ENCODE measurements at regions not wholly inside any gene's neighbourhood (a gene's known extent, or its start where the extent isn't known, plus 50 kb on each side); places are given as distances from the start of the nearest gene placed in this dataset.

GRCh38 chr2:95761556-95761955 lies 169.8 kb downstream of the TRIM43 start:
- Histone ChIP-seq H2AFZ (ENCODE audit: low read length) (no peak overlapping the region), H3K4me1 (replicated peaks in 1 of 4; ENCODE audit: control insufficient read depth in 3 of 4, insufficient read depth in 4 of 4, low read length in 3 of 4) (no peaks in the 10 kb centered on the region), H4K5ac (ENCODE audit: insufficient read length, low read depth, low read length) (no peak overlapping the region), H3K9ac (replicated peaks in 1 of 4; ENCODE audit: extremely low read depth in 1 of 4, low read depth in 3 of 4, low read length in 3 of 4) (no peak overlapping the region), H3K23ac (ENCODE audit: insufficient read length) (no peak overlapping the region), H3K4ac (replicated peaks; ENCODE audit: insufficient read length, low read depth, low read length) (no peak overlapping the region), H3K14ac (ENCODE audit: insufficient read length) (no peak overlapping the region), H2BK15ac (ENCODE audit: low read length) (no peak overlapping the region), H3K4me3 (ENCODE audit: extremely low read depth in 1 of 4, insufficient read depth in 2 of 4, low read depth in 3 of 4, low read length in 4 of 4) (no peak overlapping the region), H3K79me1 (ENCODE audit: low read depth, low read length) (no peaks in the 10 kb centered on the region), H3K4me2 (ENCODE audit: insufficient read depth in 1 of 2, low read depth in 2 of 2, low read length in 2 of 2) (no peak overlapping the region), H3K79me2 (ENCODE audit: control insufficient read depth in 1 of 2, insufficient read depth in 2 of 2, low read length in 2 of 2) (no peaks in the 10 kb centered on the region), H2BK12ac (ENCODE audit: low read depth, low read length) (no peak overlapping the region), H3K27ac (ENCODE audit: low read depth, low read length) (no peak overlapping the region), H3K56ac (replicated peaks; ENCODE audit: insufficient read length, low read depth, low read length) (no peak overlapping the region), H3K9me3 (ENCODE audit: insufficient read depth in 2 of 2, low read depth in 1 of 2, low read length in 1 of 2) (peaks cover 32 to 83% of the 10 kb centered on the region in 2 experiments; a peak in 3 of 4 replicates), H3K27me3 (replicated peaks in 1 of 4; ENCODE audit: control insufficient read depth in 3 of 4, extremely low read depth in 1 of 4, insufficient read depth in 3 of 4, low read length in 3 of 4) (no peaks in the 10 kb centered on the region), H2BK5ac (ENCODE audit: low read depth, low read length) (no peak overlapping the region), H2AK5ac (ENCODE audit: low read depth, low read length) (no peak overlapping the region), H2BK120ac (replicated peaks; ENCODE audit: low read depth, low read length) (no peak overlapping the region), H3K18ac (ENCODE audit: extremely low read depth, low read length) (no peak overlapping the region), H2BK20ac (ENCODE audit: low read length) (no peak overlapping the region), H3K36me3 (ENCODE audit: control insufficient read depth in 2 of 4, insufficient read depth in 4 of 4, low read length in 3 of 4) (no peaks in the 10 kb centered on the region), H3K23me2 (ENCODE audit: low read depth, low read length) (peaks cover 10% of the 10 kb centered on the region; the same call in 1 of the 2 replicates), H4K91ac (replicated peaks; ENCODE audit: insufficient read length, low read length) (no peak overlapping the region), H4K8ac (ENCODE audit: extremely low read depth, insufficient read depth, low read length) (no peak overlapping the region), H4K20me1 (replicated peaks in 1 of 2; ENCODE audit: control insufficient read depth in 1 of 2, insufficient read depth in 2 of 2, low read length in 2 of 2) (peaks cover 0 to 4% of the 10 kb centered on the region in 2 experiments)
- FAIRE-seq (no peak), DNase-seq (ENCODE audit: low read depth in 1 of 2, low spot score in 2 of 2) (no peak)
- ChIA-PET CTCF (ENCODE audit: partially characterized antibody) (no interaction called here), POLR2A (ENCODE audit: partially characterized antibody) (no interaction called here)
- TF ChIP-seq RFX5 (IDR thresholded peaks at IDR 0.05; ENCODE audit: borderline replicate concordance, low read depth, low read length) (no peak), KDM1A (IDR thresholded peaks at IDR 0.05; ENCODE audit: borderline replicate concordance, low read length) (no peak), GABPA (IDR thresholded peaks at IDR 0.05; ENCODE audit: borderline replicate concordance, insufficient read depth, low read length) (no peak), CBX8 (IDR thresholded peaks at IDR 0.05; ENCODE audit: borderline replicate concordance, low read depth, low read length) (no peak), ATF2 (IDR thresholded peaks at IDR 0.05; ENCODE audit: low read length) (no peak), SRF (IDR thresholded peaks at IDR 0.05; ENCODE audit: low read depth, low read length) (no peak)
- WGBS, 2 experiments (ENCODE audit: extremely low coverage in 1 of 2, insufficient coverage in 1 of 2, insufficient read length in 1 of 2, insufficient replicate concordance in 2 of 2, low coverage in 1 of 2, low lambda C conversion rate in 2 of 2, missing lambda C conversion rate in 1 of 2): 93% methylated on average over 3 of the region's 3 CpGs; no CpG with 5 or more reads in 1 of the 2 experiments

Data from H1 (cell line).